GM12878 (cell line): ENCODE measurements at regions not wholly inside any gene's neighbourhood (a gene's known extent, or its start where the extent isn't known, plus 50 kb on each side); places are given as distances from the start of the nearest gene placed in this dataset.
"Not testable (repeated sequence)": the region's sequence is repeated elsewhere in the genome, so short reads cannot be mapped to it uniquely, and the experiment has no call there.

ENCODE experiments used
- ATAC-seq: fragments of 200-7000 bp; cut with Tn5 transposase; 3 replicates; pipeline ENCODE4 v1.9.1; 2020; ENCODE audit warnings: mild to moderate bottlenecking, moderate library complexity
- BruUV-seq: library from RNA; stranded (reverse); fragments of 400-500 nt; replicated peaks from 2 replicates; lab custom pipeline; 2021; lab: Mats Ljungman, UMichigan
- CTCF ChIA-PET: fragments of 300-600 bp; sonication (Branson Sonifier 250); formaldehyde crosslinking; extraction: SDS; loops from one replicate; lab custom pipeline; 2021; ENCODE audit warnings: inconsistent platforms; lab: Yijun Ruan, JAX
- POLR2A ChIA-PET: fragments of 350-600 bp; formaldehyde crosslinking; extraction: SDS; loops from one replicate; lab custom pipeline; 2021; ENCODE audit warnings: inconsistent platforms; lab: Charles Lee
- RAD21 ChIA-PET: fragments of 300-600 bp; sonication (Branson Sonifier 250); formaldehyde crosslinking; loops from one replicate; lab custom pipeline; 2023; ENCODE audit warnings: antibody characterized with exemption; ENCODE audit not compliant: unreplicated experiment; lab: Charles Lee
- SMC1A ChIA-PET: fragments of 300-600 bp; sonication (Branson Sonifier 250); formaldehyde crosslinking; loops from one replicate; lab custom pipeline; 2023; ENCODE audit not compliant: unreplicated experiment, uncharacterized antibody; lab: Charles Lee
- DNase-seq: peaks from one replicate; pipeline ENCODE4 v3.0.0-alpha.2; 2011; ENCODE audit warnings: low read depth, low spot score
- FAIRE-seq: peaks from 3 replicates; lab custom pipeline; 2011; peaks lifted over from hg19 to GRCh38; lab: Jason Lieb, UNC
- H2AFZ ChIP-seq: 2 replicates; pipeline ENCODE4 v1.6.0; 2011; ENCODE audit warnings: low read depth, low read length, control low read depth; ENCODE audit not compliant: control insufficient read depth
- H3K27ac ChIP-seq: 2 replicates; pipeline ENCODE4 v1.5.1; 2011; ENCODE audit warnings: control low read depth; ENCODE audit not compliant: control insufficient read depth, insufficient read depth
- H3K27me3 ChIP-seq, 2 experiments: replicated peaks in 1 of 2; 2 replicates each; pipeline versions ENCODE4 v1.6.0 to v1.6.1; 2011; ENCODE audit warnings: low read length in 1 of 2; ENCODE audit not compliant: control insufficient read depth in 2 of 2, insufficient read depth in 2 of 2
- H3K36me3 ChIP-seq, 2 experiments: 2 replicates each; pipeline ENCODE4 v1.5.1; 2011; ENCODE audit warnings: low read length in 1 of 2; ENCODE audit not compliant: control insufficient read depth in 2 of 2, insufficient read depth in 2 of 2
- H3K4me1 ChIP-seq: 2 replicates; pipeline ENCODE4 v1.6.1; 2011; ENCODE audit warnings: mild to moderate bottlenecking, low read length, moderate library complexity, mixed read lengths; ENCODE audit not compliant: control insufficient read depth, insufficient read depth
- H3K4me2 ChIP-seq: 2 replicates; pipeline ENCODE4 v1.6.0; 2011; ENCODE audit warnings: control low read depth; ENCODE audit not compliant: control insufficient read depth, insufficient read depth
- H3K4me3 ChIP-seq: fragments of 200-600 bp; sonication (generic); 2 replicates; pipeline ENCODE4 v1.5.1; 2016
- H3K79me2 ChIP-seq: 2 replicates; pipeline ENCODE4 v1.6.0; 2011; ENCODE audit warnings: low read length; ENCODE audit not compliant: control insufficient read depth, insufficient read depth
- H3K9ac ChIP-seq: 2 replicates; pipeline ENCODE4 v1.8.0; 2011; ENCODE audit warnings: low read length, control low read depth, mixed read lengths; ENCODE audit not compliant: control insufficient read depth, insufficient read depth
- H3K9me3 ChIP-seq: replicated peaks from 3 replicates; pipeline ENCODE4 v1.5.1; 2011; ENCODE audit warnings: mild to moderate bottlenecking, low read length; ENCODE audit not compliant: control insufficient read depth, insufficient read depth
- H4K20me1 ChIP-seq: 2 replicates; pipeline ENCODE4 v1.6.0; 2011; ENCODE audit not compliant: control insufficient read depth, insufficient read depth
- ATF3 ChIP-seq: IDR thresholded peaks from 2 replicates; pipeline ENCODE4 v1.6.1; 2011; ENCODE audit warnings: low read depth, mild to moderate bottlenecking, low read length, moderate library complexity, borderline replicate concordance; ENCODE audit errors: extremely low read depth
- MEF2B ChIP-seq: fragments of 450-650 bp; IDR thresholded peaks from 2 replicates; pipeline ENCODE4 v1.6.1; 2018; ENCODE audit warnings: mild to moderate bottlenecking, moderate library complexity; ENCODE audit not compliant: partially characterized antibody, poor library complexity, severe bottlenecking
- MTA2 ChIP-seq: fragments of 450-650 bp; IDR thresholded peaks from 2 replicates; pipeline ENCODE4 v1.6.1; 2016; ENCODE audit warnings: low read depth, mild to moderate bottlenecking, moderate library complexity
- NKRF ChIP-seq: fragments of 450-650 bp; conservative IDR thresholded peaks from 2 replicates; pipeline ENCODE4 v1.6.1; 2017; ENCODE audit warnings: mild to moderate bottlenecking, moderate library complexity
- POLR2A ChIP-seq: IDR thresholded peaks from 2 replicates; pipeline ENCODE4 v1.6.1; 2011; ENCODE audit warnings: low read depth, mild to moderate bottlenecking, low read length
- POLR2AphosphoS5 ChIP-seq: IDR thresholded peaks from 2 replicates; pipeline ENCODE4 v1.6.1; 2011; ENCODE audit warnings: mild to moderate bottlenecking, low read length, inconsistent platforms
- SIX5 ChIP-seq: IDR thresholded peaks from 2 replicates; pipeline ENCODE4 v1.6.1; 2011; ENCODE audit warnings: mild to moderate bottlenecking, low read depth, low read length, moderate library complexity; ENCODE audit not compliant: severe bottlenecking
- whole genome bisulfite sequencing: methylation state at CpG from one replicate; pipeline ENCODE4 v1.1.6; 2016; ENCODE audit warnings: low lambda C conversion rate; ENCODE audit not compliant: insufficient replicate concordance, insufficient coverage; ENCODE audit errors: missing lambda C conversion rate; 5-methylcytosine and 5-hydroxymethylcytosine counted together
- in situ Hi-C: fragments of 300-500 bp; cut with MboI; formaldehyde crosslinking; loops from 9 replicates; pipeline ENCODE4 v1.14.3; 2018; ENCODE audit warnings: mixed read lengths
- intact Hi-C: fragments of 100-400 bp; cut with micrococcal nuclease; formaldehyde crosslinking; loops from one replicate; pipeline ENCODE4 v1.14.2; 2022; ENCODE audit not compliant: unreplicated experiment

- DNase-seq = no peak
- Histone ChIP-seq H3K79me2 (no peaks in the 10 kb centered on the region), H2AFZ (no peak overlapping the region), H3K4me3 (no peak overlapping the region)
- ChIA-PET CTCF (interaction anchor here (0.8 to 3.6 kb wide), 5 partner anchors 14 to 275 kb away, joined by 3 to 38 read pairs (median 3); no protein-coding TSS in a partner anchor), SMC1A (interaction anchor here (1.6 to 2.9 kb wide), 2 partner anchors 276 to 381 kb away, joined by 4 to 21 read pairs; no protein-coding TSS in a partner anchor)
- 38% methylated on average over 4 of the region's 4 CpGs for WGBS
- TF ChIP-seq MEF2B (no peak), POLR2AphosphoS5 (no peak), POLR2A (no peak), MTA2 (no peak), ATF3 (no peak), NKRF (no peak), SIX5 (no peak)
- TF ChIP-seq, all 136 proteins: peak for 0
- ATAC-seq (no peak), FAIRE-seq (no peak)
- H4K20me1 ChIP-seq = no peaks in the 10 kb centered on the region
- no peaks in the 10 kb centered on the region; a peak in 1 of 4 replicates for H3K27me3 ChIP-seq
- H3K27ac ChIP-seq = no peak overlapping the region
- no peaks in the 10 kb centered on the region for H3K9me3 ChIP-seq
- H3K36me3 ChIP-seq = no peaks in the 10 kb centered on the region
- ChIA-PET RAD21 (interaction anchor here (2.3 to 3.3 kb wide), 2 partner anchors 275 to 278 kb away, joined by 6 to 20 read pairs; no protein-coding TSS in a partner anchor), POLR2A (no interaction called here)
- no peak overlapping the region for H3K9ac ChIP-seq
- intact Hi-C loops (no loop called here), in situ Hi-C loops (loop anchor here (5.0 kb wide), 1 partner anchor 267 kb away; no protein-coding TSS in a partner anchor)
- BruUV-seq = no TSS peak
- no peaks in the 10 kb centered on the region for H3K4me1 ChIP-seq
- H3K4me2 ChIP-seq = no peak overlapping the region
These were observed 103.5 kb upstream of the SLC7A14 start for GRCh38 chr3:170689296-170689829.

GRCh38 chr3:170688222-170688621 lies 102.3 kb upstream of the SLC7A14 start:
- FAIRE-seq, H3K9ac ChIP-seq, ATAC-seq: not testable (repeated sequence)

More at GRCh38 chr3:170688222-170688621, 102.3 kb upstream of the SLC7A14 start:
- H4K20me1 ChIP-seq, H3K27ac ChIP-seq, H3K79me2 ChIP-seq, H3K36me3 ChIP-seq, H3K4me3 ChIP-seq, H3K4me2 ChIP-seq, RAD21 ChIA-PET, SMC1A ChIA-PET, H3K27me3 ChIP-seq, H3K9me3 ChIP-seq, BruUV-seq, POLR2A ChIA-PET, H2AFZ ChIP-seq, intact Hi-C loops, H3K4me1 ChIP-seq, DNase-seq: not testable (repeated sequence)
- 65% methylated on average over 4 of the region's 4 CpGs for WGBS
- CTCF ChIA-PET = interaction anchor here (3.6 kb wide), 1 partner anchor 274 kb away, joined by 38 read pairs; no protein-coding TSS in a partner anchor
- in situ Hi-C loops = loop anchor here (5.0 kb wide), 1 partner anchor 266 kb away; no protein-coding TSS in a partner anchor
